ENCODE measurements at regions not wholly inside any gene's neighbourhood (a gene's known extent, or its start where the extent isn't known, plus 50 kb on each side); places are given as distances from the start of the nearest gene placed in this dataset.

DNA sequence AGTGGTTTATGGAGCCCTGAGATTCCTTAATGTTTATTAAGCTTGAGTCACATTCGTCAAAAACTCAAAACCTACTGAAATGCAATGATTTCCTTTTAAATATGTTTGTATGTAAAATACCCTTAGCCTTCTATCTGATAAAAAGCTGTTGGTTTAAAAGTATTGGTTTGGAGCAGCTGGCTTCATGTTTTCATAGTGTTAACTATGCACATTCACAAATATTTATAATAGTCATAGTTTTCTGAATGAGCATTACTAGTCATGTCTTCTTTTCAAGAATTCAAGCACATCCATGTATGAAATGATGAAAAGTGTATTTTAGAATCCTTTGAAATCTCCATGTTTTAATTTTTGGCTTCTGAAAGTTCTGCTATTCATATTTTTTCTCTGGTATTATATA is 558.6 kb downstream of the UTRN start:
- DNase-seq (ENCODE audit: low read depth), result no peak

DNA sequence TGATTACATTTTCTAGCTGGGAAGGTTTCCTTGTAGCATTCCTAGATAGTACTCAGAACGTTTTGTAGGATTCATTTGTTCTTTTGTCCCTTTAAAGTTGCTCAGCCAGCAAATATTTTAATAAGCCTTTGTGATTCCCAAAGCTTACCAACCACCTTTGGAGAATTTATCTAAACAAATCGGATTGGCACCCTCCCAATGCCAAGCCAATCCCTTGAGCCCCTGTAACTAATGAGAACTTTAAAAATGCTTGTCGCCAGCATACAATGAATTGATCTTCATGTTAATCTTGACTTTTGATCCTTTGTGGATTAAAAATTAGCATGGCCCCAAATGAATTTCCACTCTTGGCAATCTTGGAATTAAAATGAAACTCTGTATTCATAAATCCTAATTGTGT is 559.5 kb downstream of the UTRN start:
- no peak for DNase-seq (ENCODE audit: low read depth)

DNA sequence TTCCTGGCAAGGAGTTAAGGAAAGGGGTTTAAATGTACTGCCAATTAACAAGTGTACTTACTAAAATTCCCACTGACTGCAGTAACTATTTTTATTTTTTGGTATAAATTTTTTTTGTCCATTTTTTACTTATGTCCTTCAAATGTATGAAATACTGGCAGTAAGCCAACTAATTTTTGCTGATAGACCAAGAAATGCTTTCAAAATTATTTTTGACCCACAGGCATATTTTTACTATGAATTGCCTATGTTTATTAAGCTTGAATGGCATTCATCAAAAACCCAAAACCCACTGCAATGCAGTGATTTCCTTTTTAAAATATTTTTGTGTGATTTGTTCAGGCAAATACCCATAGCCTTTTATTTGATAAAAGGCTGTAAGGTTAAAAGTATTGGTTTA is 560.1 kb downstream of the UTRN start:
- no peak for DNase-seq (ENCODE audit: low read depth)

DNA sequence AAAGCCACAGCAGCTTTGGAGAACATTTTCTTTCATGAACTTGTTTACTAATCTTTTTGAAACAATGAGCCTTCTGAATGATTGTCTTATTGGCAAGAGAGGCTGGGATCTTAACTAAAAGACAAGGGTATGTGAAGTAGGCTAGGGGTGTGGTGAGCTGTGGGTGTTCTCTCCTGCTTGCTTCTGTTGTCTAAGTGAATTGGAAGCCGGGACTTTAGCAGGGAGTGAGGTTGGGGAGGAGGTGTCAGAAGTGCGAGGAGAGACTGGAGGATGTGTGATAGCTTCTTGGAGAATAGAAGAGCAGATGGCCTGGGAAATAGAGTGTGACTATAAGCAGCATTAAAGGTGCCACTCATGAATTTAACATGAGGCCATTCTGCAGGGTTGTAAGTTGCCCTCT is 562.8 kb downstream of the UTRN start:
- no peak for DNase-seq (ENCODE audit: low read depth)

DNA sequence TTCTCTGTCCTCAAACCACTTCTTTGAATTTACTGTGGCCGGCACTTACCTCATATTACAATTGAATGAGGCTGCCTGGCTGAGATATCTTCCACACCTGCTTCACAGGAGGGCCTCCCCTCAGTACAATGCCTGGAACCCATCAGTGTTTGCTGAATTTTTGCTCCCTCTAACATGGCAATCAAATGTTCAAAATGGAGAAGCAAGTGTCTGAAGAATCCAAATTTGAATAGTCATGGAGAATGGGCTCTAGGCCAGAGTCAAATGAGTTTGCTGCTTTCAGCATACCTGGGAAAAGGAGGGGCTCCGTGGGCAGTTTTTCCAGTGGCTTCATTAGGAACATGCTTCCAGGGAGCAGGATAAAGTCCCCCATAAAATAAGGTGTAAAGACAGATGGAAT is 564.8 kb downstream of the UTRN start:
- DNase-seq (ENCODE audit: low read depth), result no peak

DNA sequence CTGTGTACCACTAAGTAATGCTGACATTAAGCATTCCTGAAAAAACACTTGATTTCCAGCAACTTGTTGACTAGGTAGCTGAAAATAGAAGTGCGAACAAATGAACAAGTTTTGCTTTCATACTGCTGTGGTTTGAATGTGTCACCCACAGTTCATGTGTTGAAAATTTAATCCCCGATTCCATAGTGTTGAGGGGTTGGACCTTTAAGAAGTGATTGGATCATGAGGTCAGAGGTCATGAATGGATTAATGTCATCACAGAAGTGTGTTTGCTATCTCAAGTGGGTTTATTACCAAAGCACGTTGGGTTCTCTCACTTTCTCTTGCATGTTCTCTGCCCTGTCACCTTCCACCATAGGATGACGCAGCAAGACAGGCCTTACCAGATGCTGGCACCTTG is 568.5 kb downstream of the UTRN start:
- DNase-seq (ENCODE audit: low read depth), result no peak

DNA sequence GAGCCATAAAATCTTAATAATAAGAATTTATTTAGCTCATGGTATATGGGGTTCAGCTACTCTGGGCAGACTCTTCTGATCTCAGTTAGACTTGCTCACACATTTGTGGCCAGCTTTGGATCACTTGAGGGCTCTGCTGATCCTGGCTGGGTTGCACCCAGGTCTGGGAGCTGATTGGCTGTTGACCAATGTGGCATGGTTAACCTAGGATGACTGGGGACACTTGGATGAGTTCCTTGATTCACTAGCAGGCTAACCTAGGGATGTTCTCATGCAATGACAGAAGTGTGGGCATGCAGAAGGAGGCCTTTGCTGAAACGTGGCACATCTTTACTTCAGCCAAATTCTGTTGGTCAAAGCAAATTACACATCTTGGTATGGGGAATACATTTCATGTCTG is 569.5 kb downstream of the UTRN start:
- DNase-seq (ENCODE audit: low read depth), result no peak

DNA sequence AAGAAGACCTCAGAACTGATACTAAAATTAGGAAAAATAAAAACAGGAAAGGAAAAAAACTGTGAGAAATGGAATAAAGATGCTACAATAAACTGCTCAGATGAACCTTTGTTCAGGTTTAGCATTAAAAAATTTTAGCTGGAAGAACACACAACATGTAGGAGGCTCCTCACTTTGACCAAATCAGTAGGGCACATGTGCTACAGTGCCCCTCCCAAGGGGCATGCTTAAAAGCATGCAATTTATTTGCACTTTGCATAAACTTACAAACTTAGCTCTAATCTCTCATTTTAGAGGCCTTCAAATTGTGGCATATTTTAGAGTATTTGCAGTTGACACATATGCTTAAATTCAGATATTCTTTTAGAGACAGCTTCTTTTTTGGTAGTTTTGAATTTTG is 570.2 kb downstream of the UTRN start:
- no peak for DNase-seq (ENCODE audit: low read depth)

DNA sequence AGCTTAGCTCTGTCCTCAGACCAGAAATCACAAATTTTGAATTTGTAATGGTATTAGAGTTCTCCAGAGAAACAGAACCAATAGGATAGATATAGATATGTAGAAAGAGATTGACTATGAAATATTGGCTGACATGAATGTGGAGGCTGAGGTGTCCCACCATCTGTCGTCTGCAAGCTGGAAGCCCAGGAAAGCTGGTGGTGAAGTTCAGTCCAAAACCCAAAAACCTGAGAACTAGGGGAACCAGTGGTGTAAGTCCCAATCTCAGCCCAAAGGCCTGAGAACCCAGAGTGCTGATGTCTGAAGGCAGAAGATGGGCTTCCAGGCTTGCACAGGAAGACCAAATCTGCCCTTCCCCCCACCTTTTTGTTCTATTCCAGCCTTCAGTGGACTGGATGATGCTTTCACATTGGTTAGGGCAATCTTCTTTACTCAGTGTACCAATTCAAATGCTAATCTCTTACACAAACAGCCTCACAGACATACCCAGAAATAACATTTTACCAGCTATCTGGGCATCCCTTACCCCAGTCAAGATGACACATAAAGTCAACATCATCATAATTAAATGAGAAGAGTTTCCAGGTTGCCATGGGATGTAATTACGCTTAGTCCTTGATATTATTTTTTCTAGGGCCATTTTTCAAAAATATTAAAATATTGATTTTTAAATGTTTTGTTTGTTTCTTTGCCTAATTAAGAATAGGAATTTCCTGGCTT is 570.8 kb downstream of the UTRN start:
- DNase-seq (ENCODE audit: low read depth), result no peak

DNA sequence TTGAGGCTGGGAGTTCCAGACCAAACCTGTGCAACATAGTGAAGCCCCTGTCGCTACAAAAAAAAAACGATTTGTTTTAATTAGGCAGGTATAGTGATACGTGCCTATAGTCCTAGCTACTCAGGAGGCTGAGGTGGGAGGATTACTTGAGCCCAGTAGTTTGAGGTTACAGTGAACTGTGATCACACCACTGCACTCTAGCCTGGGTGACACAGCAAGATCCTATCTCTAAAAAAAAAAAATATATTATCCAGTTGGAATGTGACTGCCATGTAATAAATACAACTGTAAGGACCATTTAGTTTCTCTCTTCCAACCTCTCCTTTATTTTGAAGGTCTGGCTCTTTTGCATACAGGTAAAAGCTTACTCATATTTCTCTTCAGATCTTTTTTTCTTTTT is 571.5 kb downstream of the UTRN start:
- DNase-seq (ENCODE audit: low read depth), result no peak

DNA sequence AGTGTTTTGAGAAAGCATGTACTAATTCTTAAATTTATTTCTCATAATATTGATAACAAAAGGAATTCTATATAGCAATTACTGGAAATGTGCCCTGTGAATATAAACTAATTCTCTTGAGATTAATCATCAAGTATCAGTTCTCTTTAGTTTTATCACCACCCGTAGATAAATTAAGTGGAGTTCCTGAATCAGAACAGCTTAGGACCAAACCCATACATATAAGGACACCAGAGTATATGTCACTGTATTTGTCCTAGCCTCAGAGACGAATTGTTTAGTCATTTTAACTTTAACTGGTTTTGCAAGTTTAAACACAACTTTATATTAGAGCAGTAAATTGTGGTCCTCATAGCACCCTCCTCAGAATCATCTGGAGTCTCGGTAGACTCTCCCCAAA is 572.0 kb downstream of the UTRN start:
- no peak for DNase-seq (ENCODE audit: low read depth)

DNA sequence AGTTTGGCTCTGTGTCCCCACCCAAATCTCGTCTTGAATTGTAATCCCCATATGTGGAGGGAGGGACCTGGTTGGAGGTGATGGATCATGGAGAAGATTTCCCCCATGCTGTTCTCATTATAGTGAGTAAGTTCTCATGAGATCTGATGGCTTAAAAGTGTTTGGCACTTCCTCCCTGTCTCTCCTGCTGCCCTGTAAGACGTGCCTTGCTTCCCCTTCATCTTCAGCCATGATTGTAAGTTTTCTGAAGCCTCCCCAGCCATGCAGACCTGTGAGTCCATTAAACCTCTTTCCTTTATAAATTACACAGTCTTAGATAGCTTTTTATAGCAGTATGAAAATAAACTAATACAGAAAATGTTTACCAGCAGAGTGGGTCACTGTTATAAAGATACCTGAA is 577.6 kb downstream of the UTRN start:
- DNase-seq (ENCODE audit: low read depth), result no peak

DNA sequence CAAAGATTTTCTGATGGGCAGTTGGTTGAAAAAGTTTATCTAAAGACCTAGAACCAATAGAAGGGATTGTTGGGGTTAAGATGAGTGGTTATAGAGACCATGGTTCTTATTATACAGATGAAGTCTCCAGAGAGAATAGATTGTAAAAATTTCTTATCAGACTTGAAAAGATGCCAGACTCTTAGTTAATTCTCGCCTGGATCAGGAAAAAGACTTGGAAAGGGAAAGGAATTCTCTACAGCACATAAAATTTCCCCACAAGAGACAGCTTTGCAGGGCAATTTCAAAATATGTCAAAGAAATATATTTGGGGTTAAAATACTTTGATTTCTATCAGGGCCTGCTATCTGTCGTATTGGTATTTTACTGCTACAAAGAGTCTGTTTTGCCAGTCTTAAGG is 582.6 kb downstream of the UTRN start:
- no peak for DNase-seq (ENCODE audit: low read depth)

DNA sequence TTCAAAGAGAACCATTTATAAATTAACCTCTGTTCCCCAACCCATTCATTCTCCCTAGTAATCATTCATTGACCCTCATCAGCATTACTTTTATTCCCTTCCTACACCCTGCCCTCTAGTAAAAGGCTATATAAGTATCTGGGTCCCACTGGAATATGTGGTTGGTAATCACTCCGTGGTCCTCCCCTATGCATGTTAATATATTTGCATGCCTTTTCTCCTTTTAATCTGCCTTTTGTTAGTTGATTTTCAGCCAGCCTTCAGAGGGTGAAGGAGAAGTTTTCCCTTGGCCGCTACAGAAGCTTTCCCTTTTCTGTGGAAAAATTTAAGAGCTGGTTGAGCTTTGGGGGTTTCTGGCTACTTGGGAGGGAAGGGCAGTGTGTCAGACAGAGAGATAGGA is 585.6 kb downstream of the UTRN start:
- no peak for DNase-seq (ENCODE audit: low read depth)

DNA sequence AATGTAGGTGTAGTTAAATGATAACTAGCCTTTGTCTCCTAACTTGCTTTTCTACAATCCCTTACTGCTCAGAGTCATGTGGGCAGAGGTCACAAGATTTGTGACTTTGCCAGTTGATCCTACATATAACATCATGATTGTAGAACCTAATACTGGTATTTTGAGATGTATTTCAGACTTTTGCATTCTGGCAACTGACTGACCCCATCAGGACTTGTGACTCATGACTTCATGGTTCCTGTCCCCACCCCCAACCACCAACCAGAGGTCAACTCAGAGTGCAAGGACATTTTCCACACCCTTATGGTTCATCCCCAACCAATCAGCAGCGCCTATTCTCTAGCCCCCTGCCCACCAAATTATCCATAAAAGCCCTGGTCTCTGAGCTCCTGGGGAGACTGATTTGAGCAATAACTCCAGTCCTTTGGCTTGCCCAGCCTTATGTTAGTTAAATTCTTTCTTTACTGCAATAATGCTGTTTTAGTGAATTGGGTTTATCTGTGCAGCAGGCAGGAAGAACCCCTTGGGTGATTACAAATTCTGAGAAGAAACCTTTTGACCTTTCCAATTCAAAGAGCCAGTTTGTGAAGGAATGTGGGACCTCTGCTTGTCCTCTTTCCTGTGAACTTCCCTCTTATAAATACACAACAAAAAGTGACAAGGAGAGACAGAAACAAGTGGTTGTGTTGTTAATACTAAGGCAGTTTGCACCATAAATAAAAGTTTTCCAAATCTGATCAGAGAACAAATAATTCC is 588.7 kb downstream of the UTRN start:
- no peak for DNase-seq (ENCODE audit: low read depth)

DNA sequence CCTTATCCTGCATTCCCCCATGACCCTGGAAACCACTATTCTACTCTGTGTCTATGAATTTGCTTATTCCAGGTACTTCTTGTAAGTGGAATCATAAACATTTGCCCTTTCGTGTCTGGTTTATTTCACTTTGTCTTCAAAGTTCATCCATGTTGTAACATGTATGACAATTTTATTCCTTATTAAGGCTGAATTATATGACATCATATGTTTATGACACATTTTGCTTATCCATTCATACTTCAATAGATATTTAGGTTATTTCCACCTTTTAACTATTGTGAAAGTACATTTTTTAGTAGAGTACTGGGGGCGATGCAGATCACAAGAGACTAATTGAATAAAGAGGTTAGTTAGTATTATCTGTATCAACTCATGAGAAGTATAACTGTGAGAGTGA is 591.6 kb downstream of the UTRN start:
- no peak for DNase-seq (ENCODE audit: low read depth)

DNA sequence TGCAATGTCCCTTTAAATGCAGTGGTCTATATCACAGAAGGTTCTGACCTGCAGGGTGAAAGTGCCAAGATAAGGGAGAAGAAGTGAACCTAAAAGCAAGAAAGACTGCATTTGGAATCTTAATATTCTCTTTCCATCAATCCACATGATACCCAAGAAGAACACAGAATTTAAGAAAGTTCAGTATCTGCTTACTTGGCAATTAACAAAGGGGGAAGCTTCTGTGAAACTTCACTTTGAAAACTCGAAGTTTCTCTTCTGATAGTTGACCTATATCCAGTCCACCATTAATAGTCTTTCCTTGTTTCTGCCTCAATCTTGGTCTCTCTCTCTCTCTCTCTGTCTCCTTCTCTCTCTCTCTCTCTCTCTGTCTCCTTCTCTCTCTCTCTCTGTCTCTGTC is 592.0 kb downstream of the UTRN start:
- DNase-seq (ENCODE audit: low read depth), result no peak

DNA sequence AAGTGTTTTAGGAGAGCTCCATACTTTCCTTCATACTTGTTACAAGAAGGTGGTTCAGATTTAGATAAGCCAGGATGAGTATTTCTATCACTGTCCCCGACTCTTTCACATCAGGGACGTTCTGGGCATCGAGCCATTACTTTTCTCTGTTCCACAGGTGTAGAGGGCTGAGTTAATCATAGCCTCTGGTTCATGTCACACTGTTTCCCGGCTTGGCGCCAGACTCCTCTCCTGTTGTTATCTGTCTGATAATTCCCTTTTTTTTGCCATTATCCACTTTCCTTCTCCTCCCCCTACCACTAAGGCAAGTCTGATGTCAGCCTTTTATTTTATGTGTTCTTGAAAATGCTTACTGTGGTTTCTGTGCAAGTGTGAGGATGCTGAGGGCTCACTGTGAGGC is 593.4 kb downstream of the UTRN start:
- no peak for DNase-seq (ENCODE audit: low read depth)

DNA sequence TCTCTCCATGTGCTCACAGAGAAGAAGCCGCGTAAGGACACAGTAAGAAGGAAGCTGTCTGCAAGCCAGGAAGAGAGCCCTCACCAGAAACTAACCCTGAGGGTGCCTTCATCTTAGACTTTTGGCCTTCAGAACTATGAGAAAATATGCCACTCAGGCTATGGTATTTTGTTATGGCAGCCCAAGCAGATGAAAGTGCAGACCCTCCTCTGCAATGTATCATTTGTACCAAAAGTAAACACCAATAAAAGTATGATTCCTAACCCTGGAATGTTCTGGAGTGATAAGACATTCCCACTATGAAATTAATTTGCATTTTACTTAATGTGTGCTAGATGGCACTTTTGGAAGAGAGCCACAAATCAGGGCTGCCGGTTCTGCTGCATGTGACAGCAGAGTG is 594.3 kb downstream of the UTRN start:
- no peak for DNase-seq (ENCODE audit: low read depth)

DNA sequence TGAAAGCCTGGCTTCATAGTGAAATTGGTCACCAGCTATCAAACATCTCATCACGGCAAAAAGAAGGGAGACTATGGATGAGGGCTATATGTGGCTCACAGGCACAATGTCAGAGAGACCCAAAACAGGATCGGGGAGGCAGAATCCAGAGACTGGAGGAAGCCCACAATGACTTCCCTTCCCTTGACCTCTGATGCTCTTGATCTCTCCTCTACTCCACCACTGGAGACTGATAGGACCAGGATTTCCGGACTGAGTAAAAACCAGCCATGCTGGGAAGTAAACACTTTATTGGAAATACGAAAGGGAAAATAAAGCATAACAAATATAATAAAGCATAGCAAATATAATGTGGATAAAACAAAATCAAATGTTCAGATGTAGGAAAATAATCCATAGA is 597.3 kb downstream of the UTRN start:
- no peak for DNase-seq (ENCODE audit: low read depth)

DNA sequence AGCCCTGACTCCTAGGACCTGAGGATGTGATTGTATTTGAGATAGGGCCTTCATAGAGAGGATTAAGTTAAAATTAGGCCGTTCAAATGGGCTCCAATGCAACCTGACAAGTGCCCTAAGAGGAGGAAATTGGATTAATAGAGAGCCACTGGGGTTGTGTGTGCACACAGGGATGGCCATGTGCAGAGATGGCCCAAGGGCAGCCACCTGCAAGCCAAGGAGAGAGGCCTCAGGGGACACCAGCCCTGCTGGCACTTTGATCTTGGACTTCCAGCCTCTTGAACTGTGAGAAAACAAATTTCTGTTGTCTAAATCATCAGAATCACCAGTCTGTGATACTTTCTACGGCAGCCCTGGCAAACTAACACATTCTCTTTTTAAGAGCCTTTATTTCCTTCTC is 598.8 kb downstream of the UTRN start:
- no peak for DNase-seq (ENCODE audit: low read depth)

DNA sequence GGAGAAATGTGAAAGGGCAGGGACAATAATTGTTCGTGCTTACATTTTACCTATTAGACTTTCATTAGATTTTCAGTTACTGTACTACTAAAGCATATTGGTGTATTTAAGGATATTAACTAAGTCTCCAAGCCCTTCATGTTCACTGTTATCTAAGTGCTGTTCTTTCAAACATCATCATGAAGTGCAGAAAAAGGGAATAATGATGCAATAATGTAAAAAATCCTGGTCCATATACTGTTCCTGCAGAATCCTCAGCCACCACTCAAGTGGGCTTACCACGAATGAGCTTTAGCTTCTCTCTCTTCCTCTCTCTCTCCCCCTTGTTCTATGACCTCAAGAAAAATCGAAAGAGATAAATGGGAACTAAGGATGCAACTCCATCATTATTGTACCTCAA is 600.7 kb downstream of the UTRN start:
- DNase-seq (ENCODE audit: low read depth), result no peak

DNA sequence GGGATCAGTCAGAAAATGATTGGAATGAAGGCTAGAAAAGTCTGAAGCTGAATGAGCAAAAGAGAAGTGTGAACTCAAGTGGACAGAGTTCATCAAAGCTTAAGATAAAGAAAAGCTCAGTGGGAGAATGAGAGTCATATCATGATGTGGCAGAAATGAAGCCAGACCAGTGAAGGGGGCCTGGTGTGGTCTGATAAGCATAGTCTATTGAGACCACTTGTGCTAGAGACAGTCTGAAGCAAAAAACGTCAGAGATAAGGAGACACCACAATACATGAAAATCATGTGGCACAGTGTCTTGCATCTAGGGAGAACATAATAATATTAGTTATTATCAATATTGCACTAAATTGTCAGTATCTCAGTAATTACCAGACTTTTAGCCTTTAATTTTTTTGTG is 601.5 kb downstream of the UTRN start:
- no peak for DNase-seq (ENCODE audit: low read depth)

DNA sequence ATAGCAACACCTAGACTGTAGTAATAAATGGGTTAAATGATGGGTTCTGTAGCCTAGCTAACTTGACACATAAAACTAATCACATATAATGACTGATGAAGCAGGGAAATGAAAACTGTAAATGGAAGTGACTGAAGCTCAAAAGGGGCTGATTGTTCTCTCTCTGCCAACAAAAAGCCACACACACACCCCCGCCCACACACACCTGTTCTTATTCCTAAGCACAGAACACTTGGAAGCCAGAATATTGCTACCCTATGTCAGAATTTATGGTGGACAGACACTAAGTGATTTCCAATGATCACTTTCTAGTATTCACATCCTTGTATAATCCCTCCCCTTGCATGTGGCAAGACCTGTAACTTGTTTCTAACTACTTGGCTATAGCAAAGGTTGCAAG is 603.5 kb downstream of the UTRN start:
- DNase-seq (ENCODE audit: low read depth), result no peak

Measured in fibroblast of gingiva (primary cell).